CD1c-positive myeloid dendritic cell (primary cell): ENCODE measurements at regions not wholly inside any gene's neighbourhood (a gene's known extent, or its start where the extent isn't known, plus 50 kb on each side); places are given as distances from the start of the nearest gene placed in this dataset.
"Not testable (repeated sequence)": the region's sequence is repeated elsewhere in the genome, so short reads cannot be mapped to it uniquely, and the experiment has no call there.

Experiments
- DNase-seq: peaks from one replicate; pipeline ENCODE4 v3.0.0-alpha.2; 2016; ENCODE audit errors: extremely low spot score

DNA sequence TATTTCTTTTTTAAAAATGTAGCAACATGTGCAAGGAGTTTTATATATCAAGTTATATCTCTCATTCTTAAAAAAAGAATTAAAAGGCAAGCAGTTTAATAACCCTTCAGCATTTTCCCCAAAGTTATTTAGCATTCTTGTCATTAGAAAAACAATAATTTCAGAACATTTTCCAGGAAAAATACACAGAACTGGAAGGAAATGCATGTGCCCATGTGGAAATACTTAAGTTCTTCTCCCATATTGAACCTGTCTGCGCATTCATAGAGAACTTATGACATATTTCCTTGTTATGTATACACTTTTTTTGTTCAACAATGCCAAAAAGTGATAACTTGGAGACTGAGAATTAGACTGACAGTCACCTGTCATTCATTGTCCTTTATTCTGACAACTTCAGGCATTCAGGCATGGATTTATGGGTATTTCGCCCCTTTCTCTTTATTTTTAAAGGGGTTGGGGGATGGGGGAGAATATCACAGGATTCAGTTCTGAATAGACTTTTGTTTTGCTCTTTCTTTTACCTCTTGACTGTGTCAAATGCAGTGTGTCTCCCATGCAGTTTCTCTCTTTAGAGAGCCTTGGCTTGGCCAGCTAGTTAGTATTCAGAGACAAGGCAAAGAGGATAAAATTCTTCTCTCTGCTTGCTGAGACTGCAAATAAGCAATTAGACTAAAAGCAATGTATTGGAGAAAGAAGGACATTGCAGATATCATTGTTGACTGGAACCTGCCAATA is 701.0 kb downstream of the NR2F1-AS1 start:
- DNase-seq = no peak

DNA sequence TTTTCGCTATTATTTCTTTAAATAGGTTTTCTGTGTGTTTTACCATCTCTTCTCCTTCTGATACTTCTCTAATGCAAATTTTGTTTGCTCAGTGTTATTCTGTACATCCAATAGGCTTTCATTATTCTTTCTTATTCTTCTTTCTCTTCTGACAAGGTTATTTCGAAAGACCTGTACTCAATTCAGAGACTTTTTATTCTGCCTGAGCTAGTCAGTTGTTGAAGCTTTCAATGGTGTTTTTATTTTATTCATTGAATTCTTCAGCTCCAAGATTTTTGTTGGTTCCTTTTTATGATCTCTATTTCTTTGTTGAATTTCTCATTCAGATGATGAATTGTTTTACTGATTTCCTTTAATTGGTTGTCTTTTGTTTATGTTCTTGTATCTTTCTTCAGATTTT is 706.2 kb downstream of the NR2F1-AS1 start:
- no peak for DNase-seq

DNA sequence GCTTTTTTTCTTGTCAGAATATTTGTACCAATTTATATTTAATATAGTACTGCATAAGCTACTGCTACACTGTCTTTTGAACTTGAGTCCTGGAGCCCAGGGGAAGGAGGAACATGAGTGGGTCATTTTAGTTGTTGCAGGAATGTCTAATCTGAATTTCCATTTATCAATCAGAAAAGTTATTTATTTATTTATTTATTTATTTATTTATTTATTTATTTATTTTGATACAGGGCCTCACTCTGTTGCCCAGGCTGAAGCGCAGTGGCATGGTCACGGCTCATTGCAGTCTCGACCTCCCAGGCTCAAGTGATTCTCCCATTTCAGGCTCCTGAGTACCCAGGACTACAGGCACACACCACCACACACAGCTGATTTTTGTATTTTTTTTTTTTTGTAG is 712.6 kb downstream of the NR2F1-AS1 start:
- DNase-seq = no peak

DNA sequence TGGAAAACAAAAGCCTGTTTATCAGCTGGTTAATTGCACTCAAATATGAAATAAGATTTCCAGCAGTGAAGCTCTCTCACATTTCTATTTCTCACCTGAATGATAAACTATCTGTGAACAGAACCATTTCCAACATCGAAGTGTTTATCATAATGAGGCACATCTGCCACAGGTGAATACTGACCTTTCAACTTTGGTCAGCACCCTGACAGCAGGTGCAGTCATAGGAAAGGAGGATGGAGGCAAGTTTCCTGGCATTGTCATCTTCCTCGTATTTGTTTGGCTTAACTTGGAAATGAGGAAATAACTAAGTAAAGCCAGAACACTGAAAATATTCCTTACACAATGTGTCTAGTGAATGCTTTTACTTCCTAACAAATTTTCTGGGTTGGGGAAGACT is 716.4 kb downstream of the NR2F1-AS1 start:
- no peak for DNase-seq

DNA sequence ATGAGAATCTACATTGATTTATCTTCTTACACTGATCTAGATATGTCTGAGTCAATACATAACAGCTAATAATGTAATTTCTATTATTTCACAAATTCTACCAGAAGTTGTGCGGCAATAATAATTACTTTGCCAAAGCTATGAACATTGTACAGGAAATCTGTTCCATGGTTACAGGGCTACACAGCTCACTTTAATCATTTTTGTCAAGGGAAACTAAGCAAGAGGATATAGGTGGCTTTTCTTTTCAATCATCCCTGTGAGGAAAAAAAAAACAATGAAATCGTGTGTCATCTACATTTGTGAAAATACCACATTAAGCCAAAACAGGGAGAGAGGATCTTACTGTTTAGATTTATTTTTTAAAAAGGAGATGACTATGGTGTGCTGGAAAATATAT is 717.4 kb downstream of the NR2F1-AS1 start:
- no peak for DNase-seq

DNA sequence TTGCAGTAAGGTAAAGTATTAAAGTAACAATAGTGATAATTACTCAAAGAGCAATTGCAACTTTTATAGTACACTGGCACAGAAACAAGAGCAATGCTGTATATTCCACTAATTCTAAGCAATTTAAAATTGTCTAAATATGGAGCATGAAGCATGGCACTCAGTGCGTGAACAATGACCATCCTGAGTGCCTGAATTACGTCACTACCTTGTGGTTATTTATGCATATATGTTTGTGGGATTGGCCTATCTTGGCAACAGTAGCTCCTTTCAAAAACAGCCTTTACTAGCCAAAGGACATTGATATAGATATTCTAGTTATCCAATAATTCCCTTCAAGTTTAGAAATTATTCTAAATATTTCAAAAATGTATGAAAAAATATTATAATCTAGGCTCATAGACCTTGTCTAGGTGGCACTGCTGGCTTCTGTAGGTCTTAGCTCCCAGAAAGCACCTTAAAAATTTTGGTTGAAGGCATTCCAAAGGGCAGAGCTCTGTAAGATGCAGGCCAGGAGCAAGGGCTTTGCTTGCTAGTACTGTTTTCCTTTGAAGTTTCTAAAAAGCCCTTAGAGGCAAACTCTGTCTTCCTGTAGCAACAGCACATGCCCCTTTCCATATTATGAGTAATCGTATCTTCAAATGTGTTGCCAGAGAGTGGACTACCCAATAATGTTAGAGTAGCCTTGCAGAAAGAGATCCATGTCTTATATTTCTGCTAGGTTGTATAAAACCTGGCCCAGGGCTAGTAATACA is 719.3 kb downstream of the NR2F1-AS1 start:
- DNase-seq = no peak

DNA sequence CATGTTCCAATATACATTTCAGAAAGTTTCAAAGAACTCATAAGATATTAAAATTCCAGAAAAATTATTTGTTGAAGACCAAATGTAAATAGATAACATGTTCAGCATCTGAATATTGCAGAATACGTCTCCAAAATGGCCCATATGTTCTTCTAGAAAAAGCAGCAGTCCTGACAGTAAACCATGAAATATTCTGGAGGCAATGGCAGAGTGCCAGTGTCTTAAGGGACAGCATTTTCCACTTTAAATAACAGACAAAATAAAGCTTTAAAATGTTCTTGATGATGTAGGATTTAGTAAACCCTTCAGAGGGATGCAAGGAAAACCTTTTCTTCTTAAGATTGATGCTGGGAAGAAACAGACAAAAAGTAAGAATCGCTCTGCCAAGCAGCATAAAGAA is 721.0 kb downstream of the NR2F1-AS1 start:
- no peak for DNase-seq

DNA sequence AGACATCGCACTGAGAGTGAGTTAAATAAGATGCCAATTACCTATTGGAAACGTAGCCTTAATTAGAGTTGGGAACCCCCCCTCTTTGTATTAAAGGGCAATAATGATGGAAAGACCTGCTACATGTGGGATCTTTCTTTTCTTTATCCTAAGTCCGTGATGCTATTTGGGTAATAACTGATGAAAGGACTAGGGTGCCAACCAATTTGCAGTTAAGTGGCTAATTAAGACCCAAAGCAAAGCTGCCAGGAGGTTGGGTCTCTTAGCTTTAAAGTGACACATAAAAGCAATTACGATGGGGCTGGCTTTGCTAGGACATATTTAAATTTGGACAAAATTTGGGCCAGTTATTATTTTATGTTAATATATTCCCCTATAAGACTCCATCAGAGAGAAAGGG is 728.8 kb downstream of the NR2F1-AS1 start:
- DNase-seq = no peak

DNA sequence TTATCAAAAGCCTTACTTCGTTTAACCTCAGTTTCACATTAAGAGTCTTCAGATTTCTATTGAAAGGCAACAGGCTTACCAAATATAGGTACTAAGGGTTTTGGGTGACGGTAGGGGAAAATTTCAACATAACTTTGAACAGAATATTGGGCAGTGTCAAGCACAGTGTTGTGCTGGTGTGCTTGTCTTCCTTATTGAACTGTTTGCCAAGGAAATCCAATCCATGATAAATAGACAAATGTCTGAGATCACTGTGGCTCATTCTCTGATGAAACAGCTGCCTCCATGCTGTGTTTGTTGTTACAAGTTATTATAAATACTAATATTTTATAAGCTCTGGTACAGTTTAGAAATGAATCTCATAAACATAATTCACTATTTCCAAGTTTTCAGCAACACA is 730.1 kb downstream of the NR2F1-AS1 start:
- no peak for DNase-seq

DNA sequence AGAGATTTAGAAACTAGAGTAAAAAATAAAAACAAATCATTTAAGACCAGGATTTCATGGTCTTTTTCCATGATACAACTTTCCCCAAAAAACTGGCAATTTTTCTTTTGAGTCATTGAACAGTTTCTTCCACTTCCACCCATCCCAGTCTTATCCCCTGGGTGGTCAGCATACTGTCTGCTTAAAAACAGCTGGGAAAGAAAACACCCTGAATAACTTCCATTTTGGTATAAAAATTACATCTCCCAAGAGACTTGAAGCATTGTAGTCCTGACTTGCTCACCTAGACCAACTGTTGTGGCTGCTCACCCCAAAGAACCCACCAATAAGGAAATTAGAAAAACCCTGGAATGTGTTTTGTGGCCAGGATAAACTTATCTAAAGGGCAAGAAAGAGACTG is 731.3 kb downstream of the NR2F1-AS1 start:
- DNase-seq = no peak

DNA sequence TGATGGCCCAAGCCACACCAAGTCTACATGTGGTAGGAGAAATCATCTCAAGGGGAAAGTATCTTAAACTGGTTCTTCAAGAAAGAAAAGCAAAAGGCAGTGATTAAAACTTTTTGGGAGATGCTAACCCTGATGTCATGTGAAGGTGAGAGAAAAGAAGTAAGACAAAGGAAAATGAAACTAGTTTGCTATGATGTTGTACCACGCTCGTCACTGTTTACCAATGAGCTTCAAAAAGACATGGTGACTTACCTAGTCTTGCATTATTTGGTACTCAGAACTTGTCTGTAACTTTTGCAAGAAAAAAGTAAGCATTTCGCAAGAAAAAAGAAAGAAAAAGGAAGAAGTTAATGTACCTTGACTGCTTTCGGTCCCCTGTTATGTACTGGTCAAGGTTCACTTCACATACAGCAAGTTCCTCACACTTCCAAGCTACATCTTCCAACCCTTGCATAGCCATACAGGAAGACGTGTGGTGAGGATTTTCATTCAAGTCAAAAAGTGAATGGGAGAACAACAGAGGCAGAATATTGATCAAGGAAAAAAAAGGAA is 739.3 kb downstream of the NR2F1-AS1 start:
- DNase-seq = no peak

DNA sequence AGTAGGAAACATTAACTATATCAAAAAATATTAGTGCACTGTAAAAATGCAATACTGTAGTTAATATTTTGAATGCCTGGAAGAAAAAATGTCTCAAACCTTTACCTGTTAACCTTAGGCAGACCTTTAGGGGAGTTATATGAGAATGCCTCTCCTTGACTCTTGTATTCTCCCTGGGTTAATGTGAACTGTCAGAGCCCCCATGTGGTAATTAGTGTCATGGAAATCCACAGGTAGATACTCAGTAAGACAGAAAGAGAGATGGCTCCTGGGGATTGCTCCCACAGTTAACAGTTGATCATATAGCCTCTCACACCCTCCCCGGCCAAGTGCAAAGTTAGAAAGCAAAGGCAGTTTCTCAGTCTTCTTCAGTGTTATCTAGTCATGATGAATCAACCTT is 742.8 kb downstream of the NR2F1-AS1 start:
- DNase-seq = no peak

DNA sequence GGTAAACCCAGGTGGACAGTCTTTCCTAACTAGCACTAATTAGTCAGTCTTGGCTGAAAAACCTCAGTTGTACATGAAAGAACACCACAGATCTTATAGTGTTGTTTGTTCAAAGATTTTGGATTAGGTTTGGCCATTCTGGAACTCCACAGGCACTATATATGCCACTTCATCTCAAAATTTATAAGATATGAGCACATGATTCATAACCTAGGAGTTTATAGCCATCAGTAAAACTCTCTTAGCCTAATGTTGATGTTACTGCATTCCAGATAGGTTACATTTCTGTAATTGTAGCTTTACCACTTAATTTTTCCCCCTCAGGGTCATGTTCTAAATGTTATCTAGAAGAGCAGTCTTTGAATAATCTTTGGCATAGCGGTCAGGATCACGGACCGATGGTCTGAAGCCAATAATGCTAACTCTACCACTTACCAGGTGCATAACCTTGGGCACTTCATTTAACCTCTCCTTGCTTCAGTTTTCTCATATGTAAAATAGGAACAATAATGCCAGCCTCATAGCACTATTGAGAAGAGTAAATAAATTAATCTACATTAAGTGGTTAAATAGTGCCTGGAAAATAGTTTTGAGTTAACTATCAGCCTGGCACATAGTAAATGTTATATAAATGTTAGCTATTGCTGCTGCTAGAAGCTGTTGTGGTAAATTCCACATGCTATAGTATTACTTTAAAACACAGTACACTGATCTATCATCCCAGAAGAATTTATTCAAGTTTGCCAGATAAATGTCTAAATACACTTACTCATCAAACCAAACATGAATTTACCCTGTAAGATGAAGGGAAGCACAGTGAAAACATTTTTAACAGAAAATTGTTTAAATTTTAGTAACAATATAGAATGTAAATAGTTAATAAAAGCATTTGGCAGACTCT is 743.9 kb downstream of the NR2F1-AS1 start:
- no peak for DNase-seq

DNA sequence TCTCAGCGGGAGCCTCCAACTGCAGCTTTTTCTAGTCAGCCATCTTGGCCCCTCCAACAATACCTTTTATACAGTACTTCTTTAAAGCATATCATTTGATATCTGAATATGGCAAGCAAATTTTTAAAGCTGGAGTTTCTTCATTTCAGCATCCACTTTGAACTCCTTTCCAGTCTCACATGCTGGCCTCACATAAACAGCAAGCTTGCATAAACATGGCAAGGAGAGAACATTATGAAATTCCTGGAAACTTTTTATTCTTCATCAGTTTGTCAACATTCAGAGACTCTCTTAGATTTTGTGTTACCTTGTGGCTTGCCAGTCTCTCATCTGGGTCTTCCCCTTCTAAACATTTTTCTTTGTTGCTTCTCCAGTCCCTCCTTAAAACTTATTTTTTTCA is 745.3 kb downstream of the NR2F1-AS1 start:
- DNase-seq = no peak

DNA sequence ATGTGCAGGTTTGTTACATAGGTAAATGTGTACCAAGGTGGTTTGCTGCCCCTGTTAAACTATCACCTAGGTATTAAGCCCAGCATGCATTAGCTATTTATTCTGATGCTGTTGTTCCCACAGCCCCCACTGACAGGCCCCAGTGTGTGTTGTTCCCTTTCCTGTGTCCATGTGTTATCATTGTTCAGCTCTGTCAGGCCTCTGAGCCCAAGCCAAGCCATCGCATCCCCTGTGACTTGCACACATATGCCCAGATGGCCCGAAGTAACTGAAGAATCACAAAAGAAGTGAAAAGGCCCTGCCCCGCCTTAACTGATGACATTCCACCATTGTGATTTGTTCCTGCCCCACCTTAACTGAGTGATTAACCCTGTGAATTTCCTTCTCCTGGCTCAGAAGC is 757.5 kb downstream of the NR2F1-AS1 start:
- DNase-seq = not testable (repeated sequence)

DNA sequence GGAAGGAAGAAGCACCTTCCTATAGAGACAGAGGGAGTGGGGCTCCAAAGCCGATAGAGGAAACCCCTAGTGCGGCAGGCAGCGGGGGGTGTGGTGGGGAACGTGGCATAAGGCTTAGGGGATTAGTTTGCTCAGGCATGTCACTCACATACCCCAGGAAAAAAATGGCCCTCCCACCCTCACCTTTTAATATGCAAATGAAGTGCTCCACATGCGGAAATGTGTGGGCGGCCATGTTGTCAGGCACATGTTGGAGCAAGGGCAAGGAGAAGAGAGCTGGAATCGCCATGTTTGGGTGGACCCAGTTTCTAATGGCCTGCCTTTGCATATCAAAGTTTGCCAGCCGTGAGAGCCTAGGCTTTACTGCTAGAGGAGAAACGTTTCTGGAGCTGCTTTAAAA is 758.8 kb downstream of the NR2F1-AS1 start:
- DNase-seq = no peak

DNA sequence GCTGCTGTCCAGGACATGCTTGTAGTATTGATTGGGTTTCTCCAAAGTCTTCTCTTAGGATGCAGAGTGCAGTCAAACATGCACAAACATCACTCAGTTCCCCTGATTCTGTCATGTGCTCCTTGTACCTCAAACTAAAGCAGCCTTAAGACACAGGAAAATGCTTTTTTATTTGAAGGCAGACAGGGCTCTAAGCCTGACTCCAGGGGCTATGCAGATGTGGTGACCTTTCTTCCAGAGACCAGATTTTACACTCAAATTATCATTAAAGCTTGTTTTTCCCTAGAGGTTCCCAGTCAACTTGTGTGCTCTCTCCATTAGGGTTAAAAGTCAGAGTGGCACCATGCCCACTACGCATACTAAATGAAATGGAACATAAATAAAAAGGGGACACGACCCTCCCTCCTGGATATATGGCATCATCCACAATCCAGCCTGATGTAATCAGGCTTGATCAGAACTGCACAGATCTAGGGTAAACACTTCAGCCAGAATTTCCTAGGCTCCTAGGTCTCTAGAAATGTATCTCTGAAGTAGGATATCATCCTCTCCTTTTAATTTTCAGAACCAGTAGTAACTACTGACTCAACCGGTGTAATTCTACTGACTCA is 771.1 kb downstream of the NR2F1-AS1 start:
- DNase-seq = no peak

DNA sequence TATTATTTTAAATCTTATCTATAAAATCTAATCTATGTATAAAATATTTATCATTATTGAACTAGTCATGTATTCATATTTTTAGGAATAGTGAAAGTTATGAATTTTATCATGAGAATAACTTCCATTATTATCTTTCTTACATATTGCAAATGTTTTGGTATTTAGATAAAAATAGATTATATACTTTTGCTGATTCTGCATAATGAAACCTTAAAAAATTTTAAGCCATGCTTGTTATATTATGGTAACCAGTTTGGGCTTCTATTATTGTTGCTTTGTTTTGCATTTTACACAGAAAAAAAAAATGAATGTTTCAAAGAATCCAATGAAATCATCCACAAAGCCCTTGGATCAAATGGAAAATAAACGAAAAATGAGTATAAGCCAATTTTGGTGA is 772.5 kb downstream of the NR2F1-AS1 start:
- DNase-seq = no peak

DNA sequence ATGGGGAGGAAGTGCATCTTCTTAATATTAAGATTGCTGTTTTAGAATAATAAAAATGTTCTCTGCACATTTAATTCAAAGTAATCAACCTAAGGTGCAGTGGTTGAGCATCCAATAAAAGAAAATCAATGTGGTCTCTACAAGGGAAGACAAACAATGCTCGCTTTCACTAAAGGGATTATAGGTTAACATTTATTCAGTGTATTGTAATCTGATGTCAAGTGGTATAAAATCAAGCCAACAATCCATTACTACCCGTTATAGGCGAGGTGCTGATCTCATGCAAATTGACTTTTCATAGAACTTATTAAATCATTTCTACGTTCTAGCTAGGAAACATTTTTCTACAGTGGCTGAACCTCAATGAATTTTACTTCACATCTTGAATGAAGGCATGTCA is 773.9 kb downstream of the NR2F1-AS1 start:
- no peak for DNase-seq

DNA sequence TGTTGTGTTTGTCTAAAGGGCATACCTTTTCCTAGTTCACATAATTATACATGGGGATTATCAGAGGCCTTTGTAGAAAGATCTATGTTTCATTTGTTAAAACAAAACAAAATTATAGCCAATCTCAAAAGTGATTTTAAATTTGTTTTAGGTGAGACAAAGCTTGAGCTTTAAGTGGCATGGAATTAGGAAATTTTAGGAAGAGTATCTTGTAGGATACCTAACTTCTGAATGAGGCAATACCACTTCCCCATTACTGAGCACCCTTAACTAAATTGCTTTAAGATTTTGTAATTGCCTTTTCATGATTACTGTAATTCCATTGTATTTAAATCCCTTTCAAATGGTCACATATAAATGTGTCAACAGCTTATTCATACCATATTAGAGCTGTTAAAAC is 775.6 kb downstream of the NR2F1-AS1 start:
- DNase-seq = no peak

DNA sequence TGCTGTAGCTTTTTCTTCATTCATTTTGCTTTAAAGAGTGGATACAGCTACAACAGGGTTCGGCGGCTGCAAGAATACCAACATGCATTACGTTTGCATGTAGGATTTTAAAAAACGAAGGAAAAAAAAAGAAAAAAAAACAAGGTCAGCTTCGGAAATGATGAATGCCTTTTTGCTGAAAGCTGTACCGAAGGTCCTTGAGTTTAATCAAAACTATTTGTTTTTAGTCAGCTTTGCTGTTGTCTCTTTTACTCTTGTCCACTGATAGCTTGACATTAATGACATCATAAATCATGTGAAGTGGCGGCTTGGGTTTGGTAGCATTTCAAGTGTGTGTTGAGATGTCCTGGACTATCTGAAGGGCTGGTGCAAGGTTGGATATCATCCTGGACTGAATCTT is 779.1 kb downstream of the NR2F1-AS1 start:
- no peak for DNase-seq

DNA sequence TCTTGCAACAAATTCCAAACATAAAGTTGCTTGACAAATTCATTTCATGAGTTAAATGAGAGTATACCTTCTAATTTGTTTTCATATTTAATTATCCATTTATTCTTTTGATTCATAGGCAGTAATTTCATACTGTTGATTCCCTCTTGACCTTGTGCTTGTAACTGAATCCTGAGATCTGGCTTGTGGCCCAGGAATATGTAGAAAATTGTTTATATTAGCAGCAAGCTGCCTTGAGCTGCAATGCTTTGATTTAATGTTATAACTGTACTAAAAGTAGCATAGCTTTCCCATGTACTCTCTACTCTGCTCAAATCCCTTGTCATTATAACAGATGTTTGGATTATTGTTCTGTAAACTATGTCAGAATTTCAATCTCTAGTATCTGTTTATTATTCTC is 780.7 kb downstream of the NR2F1-AS1 start:
- no peak for DNase-seq
